OCI-LY7 (cell line): ENCODE measurements at regions not wholly inside any gene's neighbourhood (a gene's known extent, or its start where the extent isn't known, plus 50 kb on each side); places are given as distances from the start of the nearest gene placed in this dataset.
A peak's percentile ranks its signal among the peaks of the same experiment; 100 is the strongest.

ENCODE experiments used
- BruUV-seq: library from RNA; stranded (reverse); fragments of 400-500 nt; replicated peaks from 2 replicates; lab custom pipeline; 2021; lab: Mats Ljungman, UMichigan
- CTCF ChIA-PET: fragments of 300-600 bp; sonication (Branson Sonifier 250); formaldehyde crosslinking; loops from one replicate; lab custom pipeline; 2022; ENCODE audit warnings: antibody characterized with exemption; ENCODE audit not compliant: unreplicated experiment; lab: Charles Lee
- POLR2A ChIA-PET: fragments of 300-600 bp; sonication (Branson Sonifier 250); formaldehyde crosslinking; loops from one replicate; lab custom pipeline; 2022; ENCODE audit warnings: antibody characterized with exemption; lab: Charles Lee
- DNase-seq: peaks from one replicate; pipeline ENCODE4 v3.0.0-alpha.2; 2015; ENCODE audit warnings: low spot score
- H2AFZ ChIP-seq: fragments of 200-600 bp; sonication (generic), shearing (Covaris generic); 2 replicates; pipeline ENCODE4 v1.6.1; 2014; ENCODE audit warnings: mild to moderate bottlenecking, antibody characterized with exemption, low read length, moderate library complexity
- H3K27ac ChIP-seq: fragments of 200-600 bp; sonication (generic); 2 replicates; pipeline ENCODE4 v1.5.1; 2014; ENCODE audit warnings: mixed run types, low read depth, mild to moderate bottlenecking, moderate library complexity, low read length, inconsistent platforms; ENCODE audit not compliant: poor library complexity, severe bottlenecking
- H3K36me3 ChIP-seq: fragments of 200-600 bp; sonication (generic); 2 replicates; pipeline ENCODE4 v1.6.1; 2014; ENCODE audit warnings: mild to moderate bottlenecking, antibody characterized with exemption, low read length, moderate library complexity, mixed read lengths; ENCODE audit not compliant: insufficient read depth
- H3K4me1 ChIP-seq: fragments of 200-600 bp; sonication (generic); 2 replicates; pipeline ENCODE4 v1.5.1; 2014; ENCODE audit warnings: mild to moderate bottlenecking, low read length; ENCODE audit not compliant: insufficient read depth, poor library complexity, severe bottlenecking
- H3K4me2 ChIP-seq: fragments of 200-600 bp; sonication (generic); 2 replicates; pipeline ENCODE4 v1.6.1; 2014; ENCODE audit warnings: mild to moderate bottlenecking, low read length
- H3K4me3 ChIP-seq: fragments of 200-600 bp; sonication (generic); 2 replicates; pipeline ENCODE4 v1.5.1; 2014; ENCODE audit warnings: mild to moderate bottlenecking, low read depth, low read length; ENCODE audit not compliant: poor library complexity, severe bottlenecking
- H3K79me2 ChIP-seq: fragments of 200-600 bp; sonication (generic); 2 replicates; pipeline ENCODE4 v1.6.1; 2016; ENCODE audit warnings: low read depth, mild to moderate bottlenecking, low read length, moderate library complexity, mixed read lengths; ENCODE audit not compliant: insufficient read depth
- H3K9me2 ChIP-seq: fragments of 200-600 bp; sonication (generic); 2 replicates; pipeline ENCODE4 v1.6.1; 2016; ENCODE audit warnings: mild to moderate bottlenecking, low read length, mixed read lengths; ENCODE audit not compliant: insufficient read depth
- H3K9me3 ChIP-seq: fragments of 200-600 bp; sonication (generic); 2 replicates; pipeline ENCODE4 v1.6.1; 2014; ENCODE audit warnings: mild to moderate bottlenecking, mixed run types, low read length, mixed read lengths
- H4K20me1 ChIP-seq: fragments of 200-600 bp; sonication (generic); 2 replicates; pipeline ENCODE4 v1.6.1; 2014; ENCODE audit warnings: mild to moderate bottlenecking, antibody characterized with exemption, low read length, moderate library complexity, mixed read lengths; ENCODE audit not compliant: insufficient read depth
- EZH2phosphoT487 ChIP-seq: fragments of 200-600 bp; sonication (generic); IDR thresholded peaks from 2 replicates; pipeline ENCODE4 v1.6.1; 2018; ENCODE audit warnings: low read depth, borderline replicate concordance, mild to moderate bottlenecking, mixed run types, antibody characterized with exemption, low read length, moderate library complexity, mixed read lengths
- intact Hi-C: fragments of 100-400 bp; cut with micrococcal nuclease; formaldehyde crosslinking; loops from one replicate; pipeline ENCODE4 v1.10.0; 2022; ENCODE audit not compliant: unreplicated experiment
- TF ChIP-seq, protein P1 (sequence below): fragments of 200-600 bp; sonication (generic); conservative IDR thresholded peaks from 2 replicates; pipeline ENCODE4 v1.5.1; 2014; ENCODE audit warnings: mild to moderate bottlenecking, antibody characterized with exemption, low read length, moderate library complexity, mixed read lengths

DNA sequence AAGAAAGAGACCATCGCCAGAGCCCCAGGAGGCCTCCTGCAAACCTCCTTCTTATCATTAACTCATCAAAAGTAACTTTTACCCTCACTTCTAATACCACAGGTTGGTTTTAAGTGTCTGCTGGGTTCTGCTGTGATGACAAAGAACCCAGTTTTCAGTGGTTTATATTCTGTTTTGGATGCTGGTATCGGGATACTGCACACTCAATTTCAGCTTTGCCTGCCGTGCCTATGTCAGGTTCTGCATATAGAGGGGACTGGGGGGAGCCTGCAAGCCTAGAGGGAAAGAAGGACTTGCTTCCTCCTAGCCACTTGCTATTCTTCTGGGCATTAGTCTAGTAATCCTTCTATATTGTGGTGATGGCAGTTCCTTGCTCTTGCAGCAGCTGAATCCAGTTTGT lies 242.4 kb downstream of the KCNRG start:
- Histone ChIP-seq H3K9me3 (no peaks in the 10 kb centered on the region), H2AFZ (peak overlapping the region; percentile 87), H3K36me3 (no peaks in the 10 kb centered on the region), H3K4me2 (peak overlapping the region; percentile 12; the same call in 1 of the 2 replicates), H3K27ac (no peak overlapping the region), H3K9me2 (no peaks in the 10 kb centered on the region), H4K20me1 (no peaks in the 10 kb centered on the region), H3K79me2 (no peaks in the 10 kb centered on the region), H3K4me1 (peaks cover 10% of the 10 kb centered on the region), H3K4me3 (no peak overlapping the region)
- CTCF ChIA-PET, result no interaction called here
- TF ChIP-seq, protein P1, sequence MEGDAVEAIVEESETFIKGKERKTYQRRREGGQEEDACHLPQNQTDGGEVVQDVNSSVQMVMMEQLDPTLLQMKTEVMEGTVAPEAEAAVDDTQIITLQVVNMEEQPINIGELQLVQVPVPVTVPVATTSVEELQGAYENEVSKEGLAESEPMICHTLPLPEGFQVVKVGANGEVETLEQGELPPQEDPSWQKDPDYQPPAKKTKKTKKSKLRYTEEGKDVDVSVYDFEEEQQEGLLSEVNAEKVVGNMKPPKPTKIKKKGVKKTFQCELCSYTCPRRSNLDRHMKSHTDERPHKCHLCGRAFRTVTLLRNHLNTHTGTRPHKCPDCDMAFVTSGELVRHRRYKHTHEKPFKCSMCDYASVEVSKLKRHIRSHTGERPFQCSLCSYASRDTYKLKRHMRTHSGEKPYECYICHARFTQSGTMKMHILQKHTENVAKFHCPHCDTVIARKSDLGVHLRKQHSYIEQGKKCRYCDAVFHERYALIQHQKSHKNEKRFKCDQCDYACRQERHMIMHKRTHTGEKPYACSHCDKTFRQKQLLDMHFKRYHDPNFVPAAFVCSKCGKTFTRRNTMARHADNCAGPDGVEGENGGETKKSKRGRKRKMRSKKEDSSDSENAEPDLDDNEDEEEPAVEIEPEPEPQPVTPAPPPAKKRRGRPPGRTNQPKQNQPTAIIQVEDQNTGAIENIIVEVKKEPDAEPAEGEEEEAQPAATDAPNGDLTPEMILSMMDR, result no peak
- no peak for TF ChIP-seq EZH2phosphoT487
- BruUV-seq, result no TSS peak
- intact Hi-C loops, result no loop called here
- no peak for DNase-seq
- POLR2A ChIA-PET, result interaction anchor here (1.1 kb wide), 1 partner anchor 17 kb away, joined by 3 read pairs; no protein-coding TSS in a partner anchor

DNA sequence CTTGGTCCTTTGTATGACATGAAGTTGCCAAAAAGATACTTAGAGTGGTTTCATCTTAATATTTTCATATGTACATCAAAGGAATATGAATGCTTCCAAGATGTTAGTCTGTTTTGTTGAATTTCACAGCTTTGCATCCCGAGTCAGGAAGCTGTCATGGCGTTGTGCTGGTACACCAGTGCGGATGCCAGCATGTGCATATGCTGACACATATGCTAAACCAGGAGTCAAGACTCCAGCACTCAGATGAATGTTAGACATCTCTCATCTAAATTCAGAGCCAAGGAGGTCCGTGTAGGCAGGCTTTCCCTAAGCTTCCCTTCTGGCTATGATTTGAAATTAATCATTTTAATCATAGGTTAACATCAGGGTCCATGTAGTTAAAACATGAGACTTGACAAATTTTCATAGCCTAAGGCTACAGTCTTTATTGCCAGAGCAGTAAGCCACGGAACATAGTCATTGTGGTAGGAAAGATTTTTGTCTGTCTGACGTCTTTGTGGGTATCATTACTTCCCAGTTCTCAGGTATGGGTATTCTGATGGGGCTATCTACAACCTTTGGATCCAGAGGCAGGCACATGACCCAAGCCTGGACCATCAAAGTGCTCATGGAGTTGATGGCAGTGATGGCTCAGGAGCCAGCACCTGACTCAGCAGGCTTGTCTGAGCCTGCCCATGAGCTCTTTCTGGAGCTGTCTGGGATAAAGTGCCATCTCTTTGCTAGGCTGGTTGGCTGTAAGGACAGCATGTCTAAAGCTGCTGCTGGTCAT lies 246.1 kb downstream of the KCNRG start:
- H2AFZ ChIP-seq, result no peak overlapping the region; the same call in 1 of the 2 replicates
- intact Hi-C loops, result no loop called here
- H3K27ac ChIP-seq, result no peak overlapping the region
- DNase-seq, result no peak
- BruUV-seq, result no TSS peak
- no peak overlapping the region for H3K4me3 ChIP-seq
- no peaks in the 10 kb centered on the region for H3K9me2 ChIP-seq
- no peaks in the 10 kb centered on the region for H4K20me1 ChIP-seq
- ChIA-PET CTCF (no interaction called here), POLR2A (interaction anchor here (1.1 kb wide), 1 partner anchor 10 kb away, joined by 3 read pairs; no protein-coding TSS in a partner anchor)
- H3K4me2 ChIP-seq, result no peak overlapping the region
- no peaks in the 10 kb centered on the region for H3K9me3 ChIP-seq
- H3K79me2 ChIP-seq, result no peaks in the 10 kb centered on the region
- H3K4me1 ChIP-seq, result peaks cover 10% of the 10 kb centered on the region
- TF ChIP-seq EZH2phosphoT487, result no peak
- TF ChIP-seq, protein P1, result no peak
- no peaks in the 10 kb centered on the region for H3K36me3 ChIP-seq

DNA sequence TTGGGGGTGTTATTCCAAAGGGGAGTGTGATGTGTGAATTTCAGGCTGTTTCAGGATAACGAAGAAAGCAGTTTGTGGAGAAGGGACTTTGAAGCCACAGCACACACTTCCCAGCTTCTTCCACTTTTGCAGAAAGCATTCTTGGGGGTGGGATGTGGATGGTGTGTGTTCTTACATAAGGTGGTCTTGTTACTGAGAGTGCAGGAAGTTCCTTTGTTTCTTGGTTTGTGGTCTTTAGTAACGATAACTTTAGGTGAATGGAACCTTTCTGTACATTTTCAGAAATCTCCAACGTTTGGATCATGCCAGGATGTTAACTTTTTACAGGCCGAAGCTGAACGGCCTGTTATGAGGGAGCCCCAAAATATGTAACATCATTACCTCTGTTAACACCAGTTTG lies 251.8 kb downstream of the KCNRG start:
- ChIA-PET POLR2A (no interaction called here), CTCF (no interaction called here)
- H3K4me2 ChIP-seq, result no peak overlapping the region
- no peak overlapping the region for H3K27ac ChIP-seq
- H3K4me1 ChIP-seq, result peaks cover 6% of the 10 kb centered on the region
- TF ChIP-seq EZH2phosphoT487, result no peak
- TF ChIP-seq, protein P1, result no peak
- no peaks in the 10 kb centered on the region for H3K36me3 ChIP-seq
- BruUV-seq, result no TSS peak
- H3K9me3 ChIP-seq, result no peaks in the 10 kb centered on the region
- intact Hi-C loops, result no loop called here
- no peak overlapping the region for H2AFZ ChIP-seq
- DNase-seq, result no peak
- no peak overlapping the region for H3K4me3 ChIP-seq
- H3K79me2 ChIP-seq, result no peaks in the 10 kb centered on the region
- no peaks in the 10 kb centered on the region for H3K9me2 ChIP-seq
- no peaks in the 10 kb centered on the region for H4K20me1 ChIP-seq
